RWPE2 (cell line): ENCODE measurements at regions not wholly inside any gene's neighbourhood (a gene's known extent, or its start where the extent isn't known, plus 50 kb on each side); places are given as distances from the start of the nearest gene placed in this dataset.

Experiments
- ATAC-seq: fragments of 200-7000 bp; cut with Tn5 transposase; 3 replicates; pipeline ENCODE4 v1.9.1; 2021; ENCODE audit warnings: low read depth
- DNase-seq: peaks from one replicate; pipeline ENCODE4 v3.0.0-alpha.2; 2020; ENCODE audit warnings: low spot score
- H3K27ac ChIP-seq: fragments of 450-650 bp; 2 replicates; pipeline ENCODE4 v1.5.1; 2017; ENCODE audit warnings: mild to moderate bottlenecking; ENCODE audit not compliant: poor library complexity, severe bottlenecking
- H3K27me3 ChIP-seq: fragments of 250-450 bp; sonication (Bioruptor Pico); 2 replicates; pipeline ENCODE4 v1.5.1; 2021; ENCODE audit warnings: mild to moderate bottlenecking, moderate library complexity; ENCODE audit not compliant: insufficient read depth, poor library complexity, severe bottlenecking
- H3K36me3 ChIP-seq: fragments of 250-450 bp; sonication (Bioruptor Pico); 2 replicates; pipeline ENCODE4 v1.5.1; 2020; ENCODE audit warnings: low read depth, mild to moderate bottlenecking, moderate library complexity
- H3K4me1 ChIP-seq: fragments of 250-450 bp; sonication (Bioruptor Pico); 2 replicates; pipeline ENCODE4 v1.5.1; 2021; ENCODE audit warnings: mild to moderate bottlenecking, moderate library complexity; ENCODE audit not compliant: insufficient read depth, poor library complexity, severe bottlenecking
- H3K4me3 ChIP-seq: fragments of 250-450 bp; sonication (Bioruptor Pico); 2 replicates; pipeline ENCODE4 v1.5.1; 2021; ENCODE audit warnings: mild to moderate bottlenecking, moderate library complexity; ENCODE audit not compliant: severe bottlenecking
- H3K9me3 ChIP-seq: fragments of 250-450 bp; sonication (Bioruptor Pico); 2 replicates; pipeline ENCODE4 v1.5.1; 2021; ENCODE audit warnings: mild to moderate bottlenecking, moderate library complexity; ENCODE audit not compliant: severe bottlenecking
- TF ChIP-seq, protein P1 (sequence below): fragments of 450-650 bp; IDR thresholded peaks from one replicate; pipeline ENCODE4 v1.5.1; 2017; ENCODE audit warnings: mild to moderate bottlenecking, moderate library complexity; ENCODE audit not compliant: poor library complexity, severe bottlenecking

DNA sequence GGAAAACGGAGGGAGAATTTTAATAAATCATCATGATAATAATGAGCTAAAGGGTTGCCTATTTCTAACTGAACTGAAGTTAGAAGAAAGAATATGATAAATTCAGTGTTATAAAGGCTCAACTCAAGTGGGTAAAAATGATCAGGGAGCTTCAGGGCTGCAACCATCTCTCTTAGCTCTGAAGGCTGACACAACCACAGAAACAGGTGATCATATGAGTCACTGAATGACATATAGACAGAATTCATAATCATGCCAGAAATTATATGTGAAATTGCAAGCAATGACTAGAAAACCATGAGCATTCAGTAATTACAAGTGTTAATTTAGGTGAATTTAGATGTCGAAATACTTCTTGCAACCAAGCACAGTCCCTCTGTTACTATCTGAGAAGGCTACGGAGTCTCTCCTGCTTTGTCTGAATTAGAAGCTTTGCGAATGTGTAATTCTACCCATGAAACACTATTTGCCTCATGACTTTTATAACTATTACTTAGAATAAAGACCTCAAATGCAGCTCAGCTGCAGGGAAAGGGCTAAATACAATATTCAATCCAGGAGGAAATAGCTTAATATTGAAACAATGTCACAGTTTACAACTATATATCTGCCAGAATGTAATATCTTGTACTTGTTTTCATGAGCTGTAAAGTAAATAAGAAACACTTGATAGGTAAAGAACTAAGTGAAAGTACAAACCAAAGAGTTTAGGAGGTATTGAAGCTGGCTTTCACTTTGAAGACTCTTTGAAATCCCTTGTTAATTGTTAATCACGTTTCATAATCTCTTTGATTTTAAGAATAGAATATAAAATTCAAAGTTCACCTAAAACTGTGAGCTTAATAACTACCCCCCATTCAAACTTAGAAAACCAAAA is 1972.6 kb downstream of the ARAP2 start:
- ATAC-seq: no peak; the same call in 2 of the 3 replicates
- TF ChIP-seq, protein P1, sequence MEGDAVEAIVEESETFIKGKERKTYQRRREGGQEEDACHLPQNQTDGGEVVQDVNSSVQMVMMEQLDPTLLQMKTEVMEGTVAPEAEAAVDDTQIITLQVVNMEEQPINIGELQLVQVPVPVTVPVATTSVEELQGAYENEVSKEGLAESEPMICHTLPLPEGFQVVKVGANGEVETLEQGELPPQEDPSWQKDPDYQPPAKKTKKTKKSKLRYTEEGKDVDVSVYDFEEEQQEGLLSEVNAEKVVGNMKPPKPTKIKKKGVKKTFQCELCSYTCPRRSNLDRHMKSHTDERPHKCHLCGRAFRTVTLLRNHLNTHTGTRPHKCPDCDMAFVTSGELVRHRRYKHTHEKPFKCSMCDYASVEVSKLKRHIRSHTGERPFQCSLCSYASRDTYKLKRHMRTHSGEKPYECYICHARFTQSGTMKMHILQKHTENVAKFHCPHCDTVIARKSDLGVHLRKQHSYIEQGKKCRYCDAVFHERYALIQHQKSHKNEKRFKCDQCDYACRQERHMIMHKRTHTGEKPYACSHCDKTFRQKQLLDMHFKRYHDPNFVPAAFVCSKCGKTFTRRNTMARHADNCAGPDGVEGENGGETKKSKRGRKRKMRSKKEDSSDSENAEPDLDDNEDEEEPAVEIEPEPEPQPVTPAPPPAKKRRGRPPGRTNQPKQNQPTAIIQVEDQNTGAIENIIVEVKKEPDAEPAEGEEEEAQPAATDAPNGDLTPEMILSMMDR: no peak

DNA sequence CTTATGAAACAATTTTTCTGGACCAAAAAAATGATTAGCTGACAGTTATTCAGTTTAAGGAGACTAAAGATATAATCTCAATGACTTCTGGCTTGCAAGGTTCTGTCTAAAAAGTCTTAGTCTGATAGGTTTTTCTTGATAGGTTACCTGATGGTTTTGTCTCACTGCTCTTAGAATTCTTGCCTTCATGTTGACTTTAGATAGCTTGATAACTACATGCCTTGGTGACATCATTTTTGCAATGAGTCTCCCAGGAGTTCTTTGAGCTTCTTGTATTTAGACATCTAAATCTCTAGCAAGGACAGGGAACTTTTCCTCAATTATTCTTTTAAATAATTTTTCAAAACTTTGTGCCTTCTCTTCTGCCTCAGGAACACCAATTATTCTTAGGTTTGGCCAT is 1965.3 kb downstream of the ARAP2 start:
- Histone ChIP-seq H3K4me1 (no peaks in the 10 kb centered on the region), H3K36me3 (no peaks in the 10 kb centered on the region), H3K27me3 (no peaks in the 10 kb centered on the region), H3K4me3 (no peak overlapping the region), H3K27ac (no peak overlapping the region), H3K9me3 (no peaks in the 10 kb centered on the region)
- TF ChIP-seq, protein P1: no peak
- ATAC-seq (no peak), DNase-seq (no peak)

More for the DNA sequence above, 1972.6 kb downstream of the ARAP2 start:
- no peaks in the 10 kb centered on the region for H3K36me3 ChIP-seq
- DNase-seq: no peak
- no peaks in the 10 kb centered on the region for H3K9me3 ChIP-seq
- H3K27me3 ChIP-seq: no peaks in the 10 kb centered on the region
- H3K4me3 ChIP-seq: no peak overlapping the region
- no peaks in the 10 kb centered on the region for H3K4me1 ChIP-seq
- no peak overlapping the region for H3K27ac ChIP-seq

DNA sequence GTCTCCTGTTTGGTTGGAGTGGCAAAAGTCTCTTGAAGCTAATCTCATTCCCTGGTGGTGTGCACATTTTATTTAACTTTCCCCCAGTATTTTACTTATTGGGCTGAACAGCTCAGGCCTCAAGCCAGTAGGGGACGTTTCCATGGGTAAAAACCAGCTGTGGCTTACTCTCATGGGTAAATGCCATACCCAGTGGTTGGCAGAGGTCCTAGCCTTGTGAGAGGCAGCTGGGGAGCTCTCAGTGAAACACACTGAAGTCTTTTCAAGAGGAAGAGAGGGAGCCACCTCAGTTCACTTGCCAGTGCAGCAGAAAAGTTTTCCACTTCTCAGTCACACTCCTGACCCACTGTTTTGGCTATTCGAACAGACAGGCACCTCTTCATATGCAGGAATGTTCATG is 1964.2 kb downstream of the ARAP2 start:
- no peak overlapping the region for H3K27ac ChIP-seq
- no peak for ATAC-seq
- H3K4me1 ChIP-seq: no peaks in the 10 kb centered on the region

DNA sequence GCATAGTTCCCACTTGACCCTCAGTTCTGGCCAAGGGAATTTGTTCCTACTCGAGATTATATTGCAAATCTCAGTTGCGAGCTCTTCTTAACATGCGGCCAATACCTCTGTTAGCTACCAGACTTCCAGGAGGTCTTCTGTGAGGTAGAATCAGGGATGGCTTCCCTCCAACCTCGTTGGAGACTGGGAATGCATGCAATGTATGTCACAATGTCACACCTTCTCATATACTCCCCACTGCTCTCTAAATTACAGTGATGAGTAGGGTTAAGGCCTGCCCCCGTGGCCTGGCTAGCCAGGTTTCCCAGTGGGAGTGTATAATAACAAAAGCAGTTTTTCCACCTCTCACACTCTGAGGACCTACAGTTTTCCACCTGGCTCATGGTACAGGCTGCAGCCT is 1962.5 kb downstream of the ARAP2 start:
- Histone ChIP-seq H3K4me1 (no peaks in the 10 kb centered on the region), H3K9me3 (no peaks in the 10 kb centered on the region), H3K27me3 (no peaks in the 10 kb centered on the region), H3K36me3 (no peaks in the 10 kb centered on the region), H3K27ac (no peak overlapping the region), H3K4me3 (no peak overlapping the region)
- TF ChIP-seq, protein P1: no peak
- ATAC-seq (no peak), DNase-seq (no peak)

More for the DNA sequence above, 1964.2 kb downstream of the ARAP2 start:
- H3K4me3 ChIP-seq: no peak overlapping the region
- H3K9me3 ChIP-seq: no peaks in the 10 kb centered on the region
- DNase-seq: no peak
- H3K27me3 ChIP-seq: no peaks in the 10 kb centered on the region
- no peaks in the 10 kb centered on the region for H3K36me3 ChIP-seq
- TF ChIP-seq, protein P1: no peak

DNA sequence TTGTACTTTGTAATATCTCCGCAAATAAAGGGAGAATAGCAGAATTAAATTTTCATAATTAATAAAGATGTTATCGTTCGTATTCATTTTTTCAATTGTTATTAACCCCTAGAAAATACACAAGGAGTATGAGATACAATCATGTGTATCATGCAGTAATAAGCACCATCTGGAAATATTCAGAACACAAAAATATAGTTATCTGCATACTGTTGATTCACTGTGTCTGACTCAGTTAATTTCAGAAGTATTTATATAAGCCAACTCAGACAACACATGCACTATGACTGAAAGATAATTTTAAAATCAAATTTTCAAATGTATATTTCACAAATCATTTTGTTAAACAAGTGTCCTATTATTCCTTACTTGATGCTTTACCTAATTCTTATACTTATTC is 1954.8 kb downstream of the ARAP2 start:
- TF ChIP-seq, protein P1: no peak
- no peak overlapping the region for H3K27ac ChIP-seq
- ATAC-seq: no peak
- no peaks in the 10 kb centered on the region for H3K36me3 ChIP-seq
- H3K27me3 ChIP-seq: no peaks in the 10 kb centered on the region
- no peaks in the 10 kb centered on the region for H3K4me1 ChIP-seq
- no peaks in the 10 kb centered on the region for H3K9me3 ChIP-seq
- H3K4me3 ChIP-seq: no peak overlapping the region
- DNase-seq: no peak
